ENCODE measurements at regions not wholly inside any gene's neighbourhood (a gene's known extent, or its start where the extent isn't known, plus 50 kb on each side); places are given as distances from the start of the nearest gene placed in this dataset.
"Not testable (repeated sequence)": the region's sequence is repeated elsewhere in the genome, so short reads cannot be mapped to it uniquely, and the experiment has no call there.

- DNase-seq: not testable (repeated sequence)
These were observed 114.9 kb upstream of the EEF2KMT start for GRCh38 chr16:5212501-5212900.

- DNase-seq: not testable (repeated sequence)
These were observed 110.4 kb upstream of the EEF2KMT start for GRCh38 chr16:5207862-5208498.

- no peak for DNase-seq
These were observed 109.5 kb upstream of the EEF2KMT start for GRCh38 chr16:5207001-5207523.

- no peak for DNase-seq
These were observed 108.9 kb upstream of the EEF2KMT start for GRCh38 chr16:5206331-5206990.

- DNase-seq: no peak
These were observed 107.9 kb upstream of the EEF2KMT start for GRCh38 chr16:5205361-5206040.

GRCh38 chr16:5203675-5204074 is 106.1 kb upstream of the EEF2KMT start:
- not testable (repeated sequence) for DNase-seq

- DNase-seq: no peak
These were observed 102.5 kb upstream of the EEF2KMT start for GRCh38 chr16:5200123-5200522.

GRCh38 chr16:5196204-5196603 is 98.6 kb upstream of the EEF2KMT start:
- no peak for DNase-seq

GRCh38 chr16:5193861-5194260 is 96.3 kb upstream of the EEF2KMT start:
- DNase-seq: no peak

GRCh38 chr16:5188989-5189352 is 91.4 kb upstream of the EEF2KMT start:
- no peak for DNase-seq

- DNase-seq: no peak
These were observed 90.9 kb upstream of the EEF2KMT start for GRCh38 chr16:5188318-5188988.

- no peak for DNase-seq
These were observed 89.9 kb upstream of the EEF2KMT start for GRCh38 chr16:5187402-5187952.

- no peak for DNase-seq
These were observed 88.8 kb upstream of the EEF2KMT start for GRCh38 chr16:5186381-5186903.

GRCh38 chr16:5176505-5176904 is 78.9 kb upstream of the EEF2KMT start:
- DNase-seq: no peak

- no peak for DNase-seq
These were observed 77.7 kb upstream of the EEF2KMT start for GRCh38 chr16:5175266-5175665.

GRCh38 chr16:5166486-5166885 is 68.9 kb upstream of the EEF2KMT start:
- DNase-seq: no peak

- DNase-seq: not testable (repeated sequence)
These were observed 67.8 kb upstream of the EEF2KMT start for GRCh38 chr16:5165429-5165828.

- not testable (repeated sequence) for DNase-seq
These were observed 65.2 kb upstream of the EEF2KMT start for GRCh38 chr16:5162801-5163200.

GRCh38 chr16:5161888-5162287 is 64.3 kb upstream of the EEF2KMT start:
- not testable (repeated sequence) for DNase-seq

- DNase-seq: not testable (repeated sequence)
These were observed 62.4 kb upstream of the EEF2KMT start for GRCh38 chr16:5160010-5160409.

- DNase-seq: not testable (repeated sequence)
These were observed 61.9 kb upstream of the EEF2KMT start for GRCh38 chr16:5159537-5159936.

GRCh38 chr16:5158494-5158893 is 60.9 kb upstream of the EEF2KMT start:
- DNase-seq: no peak

GRCh38 chr16:5156486-5156885 is 58.9 kb upstream of the EEF2KMT start:
- not testable (repeated sequence) for DNase-seq
